GM18858 (cell line): ENCODE measurements at regions not wholly inside any gene's neighbourhood (a gene's known extent, or its start where the extent isn't known, plus 50 kb on each side); places are given as distances from the start of the nearest gene placed in this dataset.
"Not testable (repeated sequence)": the region's sequence is repeated elsewhere in the genome, so short reads cannot be mapped to it uniquely, and the experiment has no call there.

Experiments
- ATAC-seq: cut with Tn5 transposase; IDR thresholded peaks from one replicate; pipeline ENCODE4 v1.9.1; 2021; ENCODE audit not compliant: unreplicated experiment

GRCh38 chr5:110869927-110870326 is 131.1 kb downstream of the SLC25A46 start:
- ATAC-seq: no peak

- no peak for ATAC-seq
Measured at GRCh38 chr5:110872200-110872599, 133.4 kb downstream of the SLC25A46 start.

GRCh38 chr5:110872963-110873362 is 134.2 kb downstream of the SLC25A46 start:
- no peak for ATAC-seq

GRCh38 chr5:110873773-110874437 is 135.1 kb downstream of the SLC25A46 start:
- ATAC-seq: no peak

- ATAC-seq: not testable (repeated sequence)
Measured at GRCh38 chr5:110875115-110875514, 136.3 kb downstream of the SLC25A46 start.

GRCh38 chr5:110878115-110878514 is 139.3 kb downstream of the SLC25A46 start:
- no peak for ATAC-seq

- ATAC-seq: no peak
Measured at GRCh38 chr5:110879675-110880074, 140.9 kb downstream of the SLC25A46 start.

GRCh38 chr5:110880413-110880812 is 141.6 kb downstream of the SLC25A46 start:
- no peak for ATAC-seq

GRCh38 chr5:110884005-110884404 is 145.2 kb downstream of the SLC25A46 start:
- no peak for ATAC-seq

GRCh38 chr5:110887170-110887569 is 148.4 kb downstream of the SLC25A46 start:
- not testable (repeated sequence) for ATAC-seq

- ATAC-seq: not testable (repeated sequence)
Measured at GRCh38 chr5:110893854-110894483, 155.2 kb downstream of the SLC25A46 start.

- no peak for ATAC-seq
Measured at GRCh38 chr5:110894805-110895204, 156.0 kb downstream of the SLC25A46 start.

GRCh38 chr5:110896901-110897300 is 158.1 kb downstream of the SLC25A46 start:
- no peak for ATAC-seq

GRCh38 chr5:110899566-110900412 is 161.0 kb downstream of the SLC25A46 start:
- peak; percentile 78 for ATAC-seq

- ATAC-seq: peak; percentile 37
Measured at GRCh38 chr5:110900829-110901228, 162.0 kb downstream of the SLC25A46 start.

- no peak for ATAC-seq
Measured at GRCh38 chr5:110903966-110904365, 165.2 kb downstream of the SLC25A46 start.

- no peak for ATAC-seq
Measured at GRCh38 chr5:110908848-110909247, 162.7 kb upstream of the TSLP start.

GRCh38 chr5:110909415-110909814 is 162.1 kb upstream of the TSLP start:
- ATAC-seq: no peak

GRCh38 chr5:110909950-110910349 is 161.6 kb upstream of the TSLP start:
- ATAC-seq: no peak

- ATAC-seq: no peak
Measured at GRCh38 chr5:110913221-110913620, 158.3 kb upstream of the TSLP start.

GRCh38 chr5:110916381-110917049 is 155.0 kb upstream of the TSLP start:
- ATAC-seq: no peak
